Neural cell (in vitro differentiated cells): ENCODE measurements at regions not wholly inside any gene's neighbourhood (a gene's known extent, or its start where the extent isn't known, plus 50 kb on each side); places are given as distances from the start of the nearest gene placed in this dataset.

ENCODE experiments used
- H2AFZ ChIP-seq: fragments of 200-600, 300-800 bp; sonication (generic), shearing (Covaris generic); 2 replicates; pipeline ENCODE4 v1.6.0; 2014; ENCODE audit warnings: low read depth, mild to moderate bottlenecking, antibody characterized with exemption, low read length, moderate library complexity
- H3F3A ChIP-seq: fragments of 200-600 bp; shearing (Covaris generic); 2 replicates; pipeline ENCODE4 v1.6.1; 2016; ENCODE audit warnings: mild to moderate bottlenecking, moderate library complexity, mixed read lengths, antibody characterized with exemption, low read length; ENCODE audit not compliant: insufficient read depth, poor library complexity, severe bottlenecking
- H3K27ac ChIP-seq: fragments of 200-600, 300-800 bp; sonication (generic), shearing (Covaris generic); 2 replicates; pipeline ENCODE4 v1.5.1; 2014; ENCODE audit warnings: mild to moderate bottlenecking, low read length, moderate library complexity
- H3K27me3 ChIP-seq: fragments of 300-800, 200-600 bp; sonication (generic), shearing (Covaris generic); 2 replicates; pipeline ENCODE4 v1.6.0; 2014; ENCODE audit warnings: mild to moderate bottlenecking, low read depth, low read length, moderate library complexity; ENCODE audit not compliant: insufficient read depth
- H3K36me3 ChIP-seq: fragments of 300-800, 200-600 bp; sonication (generic), shearing (Covaris generic); 2 replicates; pipeline ENCODE4 v1.5.1; 2014; ENCODE audit warnings: mild to moderate bottlenecking, antibody characterized with exemption, low read length, moderate library complexity; ENCODE audit not compliant: insufficient read depth
- H3K4me2 ChIP-seq: fragments of 300-800, 200-600 bp; sonication (generic), shearing (Covaris generic); 2 replicates; pipeline ENCODE4 v1.6.0; 2014; ENCODE audit warnings: mild to moderate bottlenecking, low read length
- H3K4me3 ChIP-seq: fragments of 300-800, 200-600 bp; sonication (generic), shearing (Covaris generic); 2 replicates; pipeline ENCODE4 v1.5.1; 2014; ENCODE audit warnings: mild to moderate bottlenecking, low read length, moderate library complexity
- H3K79me2 ChIP-seq: fragments of 200-600 bp; shearing (Covaris generic); replicated peaks from 2 replicates; pipeline ENCODE4 v1.6.0; 2014; ENCODE audit warnings: mild to moderate bottlenecking, low read length, moderate library complexity; ENCODE audit not compliant: insufficient read depth
- H3K9ac ChIP-seq: fragments of 300-800, 200-600 bp; sonication (generic), shearing (Covaris generic); 2 replicates; pipeline ENCODE4 v1.6.1; 2016; ENCODE audit warnings: mild to moderate bottlenecking, low read length, mixed read lengths
- H3K9me2 ChIP-seq: fragments of 200-600 bp; shearing (Covaris generic); 2 replicates; pipeline ENCODE4 v1.6.1; 2016; ENCODE audit warnings: mild to moderate bottlenecking, low read length, mixed read lengths; ENCODE audit not compliant: insufficient read depth
- H3K9me3 ChIP-seq: fragments of 200-600, 300-800 bp; sonication (generic), shearing (Covaris generic); 2 replicates; pipeline ENCODE4 v1.6.1; 2016; ENCODE audit warnings: mild to moderate bottlenecking, mixed run types, low read length, moderate library complexity, mixed read lengths
- H4K20me1 ChIP-seq: fragments of 200-600 bp; shearing (Covaris generic); 2 replicates; pipeline ENCODE4 v1.6.1; 2016; ENCODE audit warnings: mild to moderate bottlenecking, mixed run types; ENCODE audit not compliant: insufficient read depth
- CTCF ChIP-seq: fragments of 450-650 bp; IDR thresholded peaks from 2 replicates; pipeline ENCODE4 v1.5.1; 2014; ENCODE audit warnings: antibody characterized with exemption, mild to moderate bottlenecking, moderate library complexity; ENCODE audit not compliant: poor library complexity, severe bottlenecking
- EP300 ChIP-seq: fragments of 450-650 bp; conservative IDR thresholded peaks from 2 replicates; pipeline ENCODE4 v1.6.1; 2014; ENCODE audit warnings: antibody characterized with exemption, mild to moderate bottlenecking, moderate library complexity; ENCODE audit not compliant: poor library complexity, severe bottlenecking
- EZH2 ChIP-seq: fragments of 200-600, 300-800 bp; shearing (Covaris generic), sonication (generic); IDR thresholded peaks from 2 replicates; pipeline ENCODE4 v1.6.1; 2014; ENCODE audit warnings: antibody characterized with exemption, low read length, borderline replicate concordance, mild to moderate bottlenecking; ENCODE audit not compliant: insufficient read depth, poor library complexity, severe bottlenecking
- MXI1 ChIP-seq: fragments of 450-650 bp; conservative IDR thresholded peaks from 2 replicates; pipeline ENCODE4 v1.6.1; 2014; ENCODE audit warnings: antibody characterized with exemption, mild to moderate bottlenecking; ENCODE audit not compliant: poor library complexity, severe bottlenecking
- POLR2AphosphoS5 ChIP-seq: IDR thresholded peaks from 2 replicates; pipeline ENCODE4 v1.6.1; 2012
- RAD21 ChIP-seq: fragments of 450-650 bp; conservative IDR thresholded peaks from 2 replicates; pipeline ENCODE4 v1.6.1; 2014; ENCODE audit warnings: antibody characterized with exemption, mild to moderate bottlenecking, moderate library complexity
- SMC3 ChIP-seq: fragments of 450-650 bp; conservative IDR thresholded peaks from 2 replicates; pipeline ENCODE4 v1.6.1; 2014; ENCODE audit warnings: antibody characterized with exemption, mild to moderate bottlenecking, moderate library complexity; ENCODE audit not compliant: poor library complexity
- TAF1 ChIP-seq: IDR thresholded peaks from 2 replicates; pipeline ENCODE4 v1.6.1; 2012; ENCODE audit warnings: low read depth
- TF ChIP-seq, protein P1 (sequence below): IDR thresholded peaks from 2 replicates; pipeline ENCODE4 v1.6.1; 2012; ENCODE audit warnings: borderline replicate concordance

- Histone ChIP-seq H3K36me3 (no peaks in the 10 kb centered on the region), H3K9ac (no peak overlapping the region), H3K4me2 (no peak overlapping the region), H3F3A (no peaks in the 10 kb centered on the region), H3K9me2 (no peaks in the 10 kb centered on the region), H2AFZ (no peak overlapping the region), H3K9me3 (no peaks in the 10 kb centered on the region), H3K79me2 (no peaks in the 10 kb centered on the region), H3K27me3 (peaks cover 3% of the 10 kb centered on the region), H4K20me1 (no peaks in the 10 kb centered on the region), H3K4me3 (no peak overlapping the region), H3K27ac (no peak overlapping the region)
- TF ChIP-seq CTCF = no peak
Observed at GRCh38 chr14:22497671-22498093, 91.3 kb downstream of the DAD1 start.

GRCh38 chr14:22497144-22497423, 91.9 kb downstream of the DAD1 start:
- Histone ChIP-seq H3K79me2 (no peaks in the 10 kb centered on the region), H3K4me3 (no peak overlapping the region), H3F3A (no peaks in the 10 kb centered on the region), H2AFZ (no peak overlapping the region), H3K4me2 (no peak overlapping the region), H3K27ac (no peak overlapping the region), H3K9ac (no peak overlapping the region), H3K27me3 (peaks cover 3% of the 10 kb centered on the region), H3K9me3 (no peaks in the 10 kb centered on the region), H3K9me2 (no peaks in the 10 kb centered on the region), H4K20me1 (no peaks in the 10 kb centered on the region), H3K36me3 (no peaks in the 10 kb centered on the region)
- no peak for TF ChIP-seq RAD21
- TF ChIP-seq TAF1 = no peak
- no peak for TF ChIP-seq EP300
- TF ChIP-seq MXI1 = no peak
- TF ChIP-seq SMC3 = no peak
- TF ChIP-seq, protein P1, sequence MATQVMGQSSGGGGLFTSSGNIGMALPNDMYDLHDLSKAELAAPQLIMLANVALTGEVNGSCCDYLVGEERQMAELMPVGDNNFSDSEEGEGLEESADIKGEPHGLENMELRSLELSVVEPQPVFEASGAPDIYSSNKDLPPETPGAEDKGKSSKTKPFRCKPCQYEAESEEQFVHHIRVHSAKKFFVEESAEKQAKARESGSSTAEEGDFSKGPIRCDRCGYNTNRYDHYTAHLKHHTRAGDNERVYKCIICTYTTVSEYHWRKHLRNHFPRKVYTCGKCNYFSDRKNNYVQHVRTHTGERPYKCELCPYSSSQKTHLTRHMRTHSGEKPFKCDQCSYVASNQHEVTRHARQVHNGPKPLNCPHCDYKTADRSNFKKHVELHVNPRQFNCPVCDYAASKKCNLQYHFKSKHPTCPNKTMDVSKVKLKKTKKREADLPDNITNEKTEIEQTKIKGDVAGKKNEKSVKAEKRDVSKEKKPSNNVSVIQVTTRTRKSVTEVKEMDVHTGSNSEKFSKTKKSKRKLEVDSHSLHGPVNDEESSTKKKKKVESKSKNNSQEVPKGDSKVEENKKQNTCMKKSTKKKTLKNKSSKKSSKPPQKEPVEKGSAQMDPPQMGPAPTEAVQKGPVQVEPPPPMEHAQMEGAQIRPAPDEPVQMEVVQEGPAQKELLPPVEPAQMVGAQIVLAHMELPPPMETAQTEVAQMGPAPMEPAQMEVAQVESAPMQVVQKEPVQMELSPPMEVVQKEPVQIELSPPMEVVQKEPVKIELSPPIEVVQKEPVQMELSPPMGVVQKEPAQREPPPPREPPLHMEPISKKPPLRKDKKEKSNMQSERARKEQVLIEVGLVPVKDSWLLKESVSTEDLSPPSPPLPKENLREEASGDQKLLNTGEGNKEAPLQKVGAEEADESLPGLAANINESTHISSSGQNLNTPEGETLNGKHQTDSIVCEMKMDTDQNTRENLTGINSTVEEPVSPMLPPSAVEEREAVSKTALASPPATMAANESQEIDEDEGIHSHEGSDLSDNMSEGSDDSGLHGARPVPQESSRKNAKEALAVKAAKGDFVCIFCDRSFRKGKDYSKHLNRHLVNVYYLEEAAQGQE = no peak
- TF ChIP-seq POLR2AphosphoS5 = no peak
- no peak for TF ChIP-seq CTCF
- no peak for TF ChIP-seq EZH2
